HCT116 (cell line): ENCODE measurements at regions not wholly inside any gene's neighbourhood (a gene's known extent, or its start where the extent isn't known, plus 50 kb on each side); places are given as distances from the start of the nearest gene placed in this dataset.

Experiments used
- ATAC-seq: fragments of 200-7000 bp; cut with Tn5 transposase; 2 replicates; pipeline ENCODE4 v1.9.1; 2020; ENCODE audit warnings: mild to moderate bottlenecking, moderate library complexity
- BruUV-seq: library from RNA; stranded (reverse); fragments of 400-500 nt; replicated peaks from 2 replicates; lab custom pipeline; 2021; lab: Mats Ljungman, UMichigan
- CTCF ChIA-PET: fragments of 300-600 bp; sonication (Branson Sonifier 250); formaldehyde crosslinking; loops from one replicate; lab custom pipeline; 2021; ENCODE audit warnings: antibody characterized with exemption; lab: Charles Lee
- POLR2A ChIA-PET: fragments of 300-600, 350-600 bp; sonication (Branson Sonifier 250); formaldehyde crosslinking; loops from one replicate; lab custom pipeline; 2021; ENCODE audit warnings: antibody characterized with exemption; lab: Charles Lee
- RAD21 ChIA-PET, 2 experiments: fragments of 300-600 bp; sonication (Branson Sonifier 250); formaldehyde crosslinking; loops; one replicate each; lab custom pipeline; 2023; ENCODE audit warnings: low total read pairs in 2 of 2; ENCODE audit not compliant: uncharacterized antibody in 2 of 2, unreplicated experiment in 2 of 2, low non-redundant PET in 1 of 2; lab: Charles Lee
- DNase-seq: peaks from one replicate; pipeline ENCODE4 v3.0.0-alpha.2; 2010; ENCODE audit warnings: low read depth, low spot score
- H2AFZ ChIP-seq: fragments of 200-600 bp; shearing (Covaris generic), sonication (generic); 2 replicates; pipeline ENCODE4 v1.6.1; 2017; ENCODE audit warnings: low read depth, mixed run types, mixed read lengths, antibody characterized with exemption, low read length; ENCODE audit not compliant: poor library complexity, severe bottlenecking
- H3K27ac ChIP-seq: 2 replicates; pipeline ENCODE4 v1.5.1; 2012; ENCODE audit warnings: low read depth, low read length
- H3K27me3 ChIP-seq: fragments of 200-600 bp; sonication (generic); 2 replicates; pipeline ENCODE4 v1.6.1; 2016; ENCODE audit warnings: mixed run types, low read length, mixed read lengths; ENCODE audit not compliant: insufficient read depth
- H3K36me3 ChIP-seq, 2 experiments: fragments of 200-500 bp in 1 of 2; fragments of 200-600 bp in 1 of 2; sonication (Bioruptor generic) in 1 of 2; sonication (generic) in 1 of 2; 2 replicates each; pipeline versions ENCODE4 v1.5.1 to v1.6.1; 2014 to 2016; ENCODE audit warnings: low read length in 2 of 2, inconsistent platforms in 1 of 2, mixed read lengths in 1 of 2, mixed run types in 1 of 2; ENCODE audit not compliant: insufficient read depth in 2 of 2, control insufficient read depth in 1 of 2
- H3K4me1 ChIP-seq, 2 experiments: fragments of 200-600 bp in 1 of 2; sonication (generic) in 1 of 2; 2 replicates each; pipeline versions ENCODE4 v1.5.1 to v1.6.1; 2012 to 2017; ENCODE audit warnings: low read length in 2 of 2, inconsistent platforms in 1 of 2, mild to moderate bottlenecking in 1 of 2, mixed read lengths in 1 of 2, mixed run types in 1 of 2, moderate library complexity in 1 of 2; ENCODE audit not compliant: insufficient read depth in 2 of 2, control insufficient read depth in 1 of 2
- H3K4me2 ChIP-seq: fragments of 200-600 bp; sonication (generic); 2 replicates; pipeline ENCODE4 v1.6.1; 2017; ENCODE audit warnings: mixed run types, low read length, mixed read lengths
- H3K4me3 ChIP-seq, 2 experiments: fragments of 200-600 bp in 1 of 2; sonication (generic) in 1 of 2; replicated peaks in 1 of 2; 2 replicates each; pipeline ENCODE4 v1.5.1; 2011 to 2016; ENCODE audit warnings: low read length in 2 of 2, control low read depth in 1 of 2, low read depth in 1 of 2, mild to moderate bottlenecking in 1 of 2, mixed read lengths in 1 of 2, mixed run types in 1 of 2
- H3K79me2 ChIP-seq: fragments of 200-600 bp; sonication (generic); 2 replicates; pipeline ENCODE4 v1.6.1; 2017; ENCODE audit warnings: mild to moderate bottlenecking, mixed run types, low read length, moderate library complexity, mixed read lengths; ENCODE audit not compliant: insufficient read depth
- H3K9ac ChIP-seq: fragments of 200-600 bp; sonication (generic); 2 replicates; pipeline ENCODE4 v1.6.1; 2016; ENCODE audit warnings: low read length, mixed read lengths
- H3K9me2 ChIP-seq: fragments of 200-600 bp; sonication (generic), shearing (Covaris generic); 2 replicates; pipeline ENCODE4 v1.6.1; 2017; ENCODE audit warnings: mixed run types, mild to moderate bottlenecking, moderate library complexity; ENCODE audit not compliant: insufficient read depth
- H3K9me3 ChIP-seq, 2 experiments: fragments of 200-500 bp in 1 of 2; fragments of 200-600 bp in 1 of 2; sonication (Bioruptor generic) in 1 of 2; sonication (generic) in 1 of 2; 2 replicates each; pipeline ENCODE4 v1.6.1; 2014 to 2017; ENCODE audit warnings: low read length in 2 of 2, mixed read lengths in 2 of 2, inconsistent platforms in 1 of 2, low read depth in 1 of 2, mild to moderate bottlenecking in 1 of 2, mixed run types in 1 of 2, moderate library complexity in 1 of 2; ENCODE audit not compliant: control insufficient read depth in 1 of 2, insufficient read depth in 1 of 2
- H4K20me1 ChIP-seq: fragments of 200-600 bp; sonication (generic), shearing (Covaris generic); 2 replicates; pipeline ENCODE4 v1.6.1; 2017; ENCODE audit warnings: mixed run types, mild to moderate bottlenecking, moderate library complexity; ENCODE audit not compliant: insufficient read depth
- ATF3 ChIP-seq: IDR thresholded peaks from 2 replicates; pipeline ENCODE4 v1.6.1; 2012
- EGR1 ChIP-seq: IDR thresholded peaks from 2 replicates; pipeline ENCODE4 v1.6.1; 2012; ENCODE audit warnings: low read depth
- ELF1 ChIP-seq: IDR thresholded peaks from 2 replicates; pipeline ENCODE4 v1.6.1; 2012; ENCODE audit warnings: low read depth, borderline replicate concordance
- EZH2 ChIP-seq: fragments of 200-600 bp; sonication (generic); IDR thresholded peaks from 2 replicates; pipeline ENCODE4 v1.6.1; 2017; ENCODE audit warnings: antibody characterized with exemption, mixed run types
- MAX ChIP-seq: IDR thresholded peaks from 2 replicates; pipeline ENCODE4 v1.6.1; 2012
- POLR2AphosphoS5 ChIP-seq: IDR thresholded peaks from 2 replicates; pipeline ENCODE4 v1.6.1; 2011; ENCODE audit warnings: mild to moderate bottlenecking, low read depth, low read length, moderate library complexity
- REST ChIP-seq: IDR thresholded peaks from 2 replicates; pipeline ENCODE4 v1.6.1; 2012; ENCODE audit warnings: low read depth
- SP1 ChIP-seq: IDR thresholded peaks from 2 replicates; pipeline ENCODE4 v1.6.1; 2012; ENCODE audit warnings: low read depth
- SRF ChIP-seq: IDR thresholded peaks from 2 replicates; pipeline ENCODE4 v1.6.1; 2012; ENCODE audit warnings: low read depth
- YY1 ChIP-seq: IDR thresholded peaks from 2 replicates; pipeline ENCODE4 v1.6.1; 2011; ENCODE audit warnings: low read length, low read depth, moderate library complexity, mild to moderate bottlenecking; ENCODE audit not compliant: insufficient replicate concordance; ENCODE audit errors: extremely low read depth
- ZBTB33 ChIP-seq: IDR thresholded peaks from 2 replicates; pipeline ENCODE4 v1.6.1; 2011; ENCODE audit warnings: mild to moderate bottlenecking, low read length, moderate library complexity; ENCODE audit not compliant: insufficient replicate concordance; ENCODE audit errors: extremely low read depth
- ZNF274 ChIP-seq: fragments of 200-500 bp; sonication (Bioruptor generic); IDR thresholded peaks from 2 replicates; pipeline ENCODE4 v1.6.1; 2014; ENCODE audit warnings: mild to moderate bottlenecking, low read depth, low read length, inconsistent platforms
- intact Hi-C: fragments of 100-400 bp; cut with micrococcal nuclease; formaldehyde crosslinking; loops from 2 replicates; pipeline ENCODE4 v1.10.0; 2022

- BruUV-seq: no TSS peak
- H3K36me3 ChIP-seq: no peaks in the 10 kb centered on the region
- CTCF ChIA-PET: no interaction called here
- H3K9me3 ChIP-seq: no peaks in the 10 kb centered on the region
- TF ChIP-seq SRF (no peak), YY1 (no peak), EZH2 (no peak), POLR2AphosphoS5 (no peak), ZNF274 (no peak), SP1 (no peak), EGR1 (no peak), ATF3 (no peak), ZBTB33 (no peak), ELF1 (no peak), MAX (no peak), REST (no peak)
- H3K9me2 ChIP-seq: no peaks in the 10 kb centered on the region
- H3K4me1 ChIP-seq: no peaks in the 10 kb centered on the region
- RAD21 ChIA-PET: no interaction called here
- H3K79me2 ChIP-seq: no peaks in the 10 kb centered on the region
- H3K27me3 ChIP-seq: no peaks in the 10 kb centered on the region
- no peak overlapping the region for H2AFZ ChIP-seq
- intact Hi-C loops: no loop called here
- no peak for DNase-seq
- ATAC-seq: no peak
- no peak overlapping the region for H3K9ac ChIP-seq
- H3K4me3 ChIP-seq: no peak overlapping the region
- no peaks in the 10 kb centered on the region for H4K20me1 ChIP-seq
- no peak overlapping the region for H3K27ac ChIP-seq
- POLR2A ChIA-PET: no interaction called here
- H3K4me2 ChIP-seq: no peak overlapping the region
Observed at GRCh38 chr5:56377573-56377972, 144.4 kb upstream of the ANKRD55 start.
